ENCODE measurements at regions not wholly inside any gene's neighbourhood (a gene's known extent, or its start where the extent isn't known, plus 50 kb on each side); places are given as distances from the start of the nearest gene placed in this dataset.

GRCh38 chrX:25166546-25166945 lies 150.8 kb upstream of the ARX start:
- no peak for TF ChIP-seq CTCF (IDR thresholded peaks at IDR 0.05)
- TF ChIP-seq POLR2A (IDR thresholded peaks at IDR 0.05): no peak
